ENCODE measurements at regions not wholly inside any gene's neighbourhood (a gene's known extent, or its start where the extent isn't known, plus 50 kb on each side); places are given as distances from the start of the nearest gene placed in this dataset.
"Not testable (repeated sequence)": the region's sequence is repeated elsewhere in the genome, so short reads cannot be mapped to it uniquely, and the experiment has no call there.

DNA sequence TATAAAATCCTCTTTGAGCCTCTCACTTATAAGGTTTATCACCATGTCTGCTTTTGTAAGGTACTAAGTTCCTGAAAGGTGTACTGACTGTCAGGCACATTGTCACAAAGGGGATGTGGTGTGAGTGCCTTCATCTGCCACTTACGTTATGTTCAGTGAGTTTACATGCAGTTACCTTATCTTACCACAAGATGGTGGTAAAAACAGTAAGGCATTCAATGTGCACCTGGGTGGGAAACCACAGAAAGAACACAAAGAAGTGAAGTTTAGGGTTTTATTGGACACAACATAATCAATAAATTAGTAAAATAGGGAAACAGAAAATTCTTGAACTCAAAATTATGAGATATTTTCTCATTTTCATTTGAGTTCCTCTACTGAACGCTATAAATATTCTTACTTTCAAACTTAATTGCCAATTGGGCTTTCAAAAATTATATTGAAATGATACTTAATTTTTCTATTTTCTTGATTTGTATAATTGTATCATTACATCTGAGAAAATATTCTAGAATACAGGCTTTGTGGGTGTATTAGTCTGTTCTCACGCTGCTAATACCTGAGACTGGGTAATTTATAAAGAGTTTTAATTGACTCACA, 650.8 kb downstream of the PCDH7 start:
- DNase-seq (ENCODE audit: low spot score): peak; percentile 10

DNA sequence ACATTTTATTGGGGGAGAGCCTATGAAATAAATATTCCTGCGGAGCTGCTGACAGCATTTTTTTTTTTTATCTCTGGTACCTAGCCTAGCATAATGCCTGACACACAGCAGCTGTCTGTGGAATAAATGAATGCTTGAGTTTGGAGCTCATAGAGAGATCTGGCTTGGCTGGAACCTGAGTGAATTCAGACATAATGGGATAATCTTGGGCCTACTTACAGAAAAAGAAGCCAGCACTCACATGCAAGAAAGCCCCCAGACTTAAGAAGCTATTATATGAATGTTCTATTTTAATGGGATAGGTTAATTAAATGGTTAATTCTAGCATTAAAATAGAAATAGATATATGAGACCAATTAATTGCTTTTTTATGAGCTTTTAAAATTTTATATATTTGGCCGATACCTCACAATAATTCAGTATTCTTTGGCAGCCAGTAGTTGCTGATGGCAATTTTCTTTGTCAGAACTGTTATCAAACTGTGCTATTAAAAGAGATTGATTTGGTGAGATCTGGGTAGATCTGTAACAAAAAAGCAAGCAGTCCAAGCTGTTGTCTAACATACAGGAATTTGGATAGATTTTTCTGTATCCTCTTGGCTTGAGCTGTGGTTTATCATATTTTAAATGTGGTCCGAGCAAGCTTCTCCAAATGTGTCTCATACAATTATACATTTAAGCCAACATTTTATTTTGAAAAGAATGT, 654.2 kb downstream of the PCDH7 start:
- no peak for DNase-seq (ENCODE audit: low spot score)

DNA sequence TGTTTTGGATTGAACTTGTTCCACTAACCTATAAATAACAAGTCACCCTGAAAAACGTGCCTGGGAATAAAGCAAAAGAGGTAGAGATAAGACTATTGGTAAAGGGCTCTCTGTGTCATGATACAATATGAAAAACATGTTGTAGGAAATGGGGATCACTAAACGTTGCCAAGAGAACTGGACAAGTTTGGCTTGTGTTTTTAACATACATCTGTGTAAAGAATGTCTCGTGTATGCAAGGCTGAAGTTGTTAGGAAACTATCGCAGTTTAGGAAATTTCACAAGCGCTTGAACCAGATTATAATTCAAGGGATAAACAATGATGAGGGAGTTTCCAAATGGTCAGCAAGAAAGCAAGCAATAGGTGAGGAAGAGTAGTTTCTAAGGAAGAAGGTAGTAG, 655.8 kb downstream of the PCDH7 start:
- DNase-seq (ENCODE audit: low spot score): no peak

DNA sequence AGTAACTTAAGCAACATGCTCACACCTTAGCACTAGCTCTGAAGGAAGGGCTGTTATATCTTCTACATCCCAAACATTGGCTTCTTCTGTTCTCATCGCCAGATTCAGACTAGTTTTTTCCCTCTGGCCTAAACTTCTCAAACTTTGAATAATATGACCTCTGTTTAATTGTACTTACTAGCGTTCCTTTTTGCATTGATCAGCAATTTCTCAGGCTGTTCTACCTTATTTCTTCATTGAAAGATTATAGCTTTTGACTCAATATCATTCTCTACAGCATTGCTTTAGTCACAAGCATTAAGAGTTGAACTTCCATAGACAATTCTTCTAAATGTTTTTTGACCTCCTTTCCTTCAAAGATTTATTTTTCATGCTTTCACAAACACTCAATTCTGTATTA, 659.2 kb downstream of the PCDH7 start:
- no peak for DNase-seq (ENCODE audit: low spot score)

DNA sequence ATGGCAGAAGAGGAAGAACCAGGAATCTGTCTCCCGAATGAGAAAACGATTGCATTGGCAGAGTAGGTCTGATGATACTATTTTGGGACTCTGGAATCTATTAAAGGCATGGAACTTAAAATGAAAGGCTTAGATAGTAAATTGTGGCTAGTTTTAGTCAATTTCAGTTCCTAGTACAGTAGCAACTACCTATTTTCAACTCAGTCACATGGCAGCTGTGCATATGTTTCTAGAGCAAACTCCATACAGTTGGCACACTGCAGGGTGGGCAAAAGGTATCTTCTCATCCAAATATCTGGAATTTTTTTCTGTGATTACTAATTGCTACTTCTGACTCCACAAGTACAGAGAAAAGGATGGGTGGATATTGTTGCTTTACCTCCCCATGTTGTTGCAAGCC, 663.6 kb downstream of the PCDH7 start:
- no peak for DNase-seq (ENCODE audit: low spot score)

DNA sequence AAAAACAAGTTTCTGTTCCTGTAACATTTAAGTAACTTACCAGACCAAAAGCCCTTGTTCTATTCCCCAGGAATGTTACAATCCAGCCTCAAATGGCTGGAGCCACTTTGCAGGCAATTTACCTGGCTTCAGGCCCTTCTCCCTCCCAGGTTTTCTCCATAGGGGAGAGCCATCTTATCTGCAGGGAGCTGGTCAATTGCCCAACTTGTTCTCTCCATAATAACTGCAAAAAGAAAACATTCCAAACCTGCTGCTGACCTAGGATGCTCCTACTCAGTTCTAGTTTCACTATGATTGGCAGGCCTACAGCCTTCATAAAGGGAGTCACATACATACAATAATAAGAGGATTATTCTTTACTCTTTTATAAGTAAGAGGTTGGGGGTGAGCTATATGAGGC, 670.7 kb downstream of the PCDH7 start:
- no peak for DNase-seq (ENCODE audit: low spot score)

DNA sequence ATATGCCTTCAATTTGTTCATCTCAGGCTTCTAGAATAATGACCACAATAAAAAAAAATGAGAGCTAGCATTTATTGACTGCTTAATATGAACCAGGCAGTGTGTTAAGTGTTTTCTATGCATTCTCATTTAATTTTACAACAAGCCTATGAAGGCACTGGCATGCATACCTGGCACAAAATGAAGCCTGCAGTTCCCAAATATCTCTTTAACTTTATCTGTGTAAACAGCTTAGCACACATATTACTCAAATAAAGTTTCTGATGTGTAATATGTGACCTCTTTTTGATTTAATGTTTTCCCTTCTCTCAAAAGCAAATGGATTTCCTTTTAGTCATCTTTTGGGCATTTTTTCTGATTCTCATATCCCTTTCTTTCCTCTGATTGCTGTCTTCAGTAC, 671.8 kb downstream of the PCDH7 start:
- DNase-seq (ENCODE audit: low spot score): no peak

DNA sequence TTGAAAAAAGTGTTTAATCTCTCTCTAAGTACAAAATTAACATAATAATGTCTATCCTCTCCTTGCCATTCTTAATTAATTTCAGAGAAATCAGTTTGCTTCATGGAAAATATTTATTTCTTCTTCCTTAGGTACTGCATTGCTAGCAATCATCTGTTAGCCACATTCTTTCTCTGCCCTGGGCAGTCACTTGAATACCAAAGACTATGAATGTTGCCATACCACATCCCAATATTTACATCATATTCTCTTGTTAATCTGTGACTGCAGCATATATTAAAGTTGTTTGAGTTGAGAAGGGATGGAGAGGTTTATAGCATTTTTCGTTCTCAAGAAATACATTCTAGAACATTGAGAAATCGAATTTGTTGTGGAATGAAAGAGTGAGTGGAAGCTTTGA, 672.8 kb downstream of the PCDH7 start:
- no peak for DNase-seq (ENCODE audit: low spot score)

DNA sequence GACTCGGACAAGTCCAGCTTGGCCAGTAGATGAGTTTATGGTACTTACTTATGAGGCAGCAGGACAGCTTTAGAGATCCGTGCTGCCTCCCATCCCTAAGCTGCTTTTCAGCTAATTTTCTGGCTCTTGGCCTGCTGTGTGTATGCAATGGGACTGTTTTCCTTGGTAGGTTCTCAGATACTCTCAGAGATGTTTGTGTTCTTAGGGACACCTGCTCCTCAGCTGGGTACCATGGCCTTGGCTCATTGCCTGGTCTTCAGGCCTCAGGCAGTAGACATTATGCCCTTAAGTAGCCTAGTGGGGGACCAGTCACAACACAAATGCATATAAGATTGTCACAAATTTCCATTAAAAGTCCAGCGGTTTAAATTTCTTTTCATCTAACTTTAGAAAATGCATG, 688.0 kb downstream of the PCDH7 start:
- DNase-seq (ENCODE audit: low spot score): no peak

DNA sequence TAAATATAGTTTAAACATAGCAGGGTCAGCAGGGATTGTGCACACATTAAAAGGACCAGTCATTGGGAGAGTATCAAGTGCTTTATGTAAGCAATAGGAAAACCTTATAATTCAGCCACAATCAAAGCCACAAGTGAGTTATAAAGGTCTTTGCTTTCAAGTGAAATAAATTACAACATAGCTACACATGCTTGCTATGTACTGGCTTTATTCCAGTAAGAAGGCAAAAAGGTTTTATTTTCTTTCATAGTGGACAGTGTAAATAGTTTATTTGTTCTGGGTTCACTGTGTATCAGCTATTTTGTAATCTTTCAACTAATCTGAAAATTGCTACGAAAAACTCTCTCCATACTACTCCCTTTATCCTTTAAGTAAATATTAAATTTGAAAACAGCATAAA, 691.4 kb downstream of the PCDH7 start:
- no peak for DNase-seq (ENCODE audit: low spot score)

DNA sequence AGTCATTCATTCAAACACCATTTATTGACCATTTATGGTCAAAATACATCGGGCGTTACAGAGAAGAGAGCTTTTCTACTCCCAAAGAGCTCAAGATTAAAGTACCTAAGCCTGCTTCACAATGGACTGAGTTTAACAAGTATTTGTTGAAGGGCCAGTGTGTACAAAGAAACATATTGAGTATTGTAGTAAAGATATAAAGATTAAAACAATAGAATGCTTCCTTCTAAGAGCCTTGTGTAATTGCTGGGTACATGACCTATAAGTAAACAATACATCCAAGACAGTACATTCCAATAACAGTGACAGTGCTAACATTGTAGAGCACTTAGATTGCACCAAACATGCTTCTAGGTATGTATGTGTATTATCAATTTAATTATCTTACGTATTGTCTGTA, 695.5 kb downstream of the PCDH7 start:
- DNase-seq (ENCODE audit: low spot score): no peak

DNA sequence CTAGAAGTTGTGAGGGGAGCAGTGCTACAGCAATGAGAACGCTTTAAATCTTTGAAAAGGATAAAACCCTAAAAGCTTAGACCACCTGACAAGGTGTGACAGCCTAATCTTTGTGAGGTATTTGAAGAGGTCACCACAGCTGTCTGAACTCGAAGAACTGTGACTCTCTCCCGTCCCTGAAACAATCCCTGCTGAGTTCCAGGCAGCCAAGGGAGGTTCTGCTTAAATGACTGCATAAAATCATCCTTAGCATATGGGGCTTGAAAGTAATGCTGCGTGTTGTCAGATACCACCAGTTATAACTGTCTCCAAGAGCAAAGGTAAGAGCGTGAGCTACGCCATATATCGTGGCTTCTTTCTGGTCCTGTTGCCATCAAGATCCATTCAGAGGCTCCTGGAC, 696.3 kb downstream of the PCDH7 start:
- DNase-seq (ENCODE audit: low spot score): no peak

DNA sequence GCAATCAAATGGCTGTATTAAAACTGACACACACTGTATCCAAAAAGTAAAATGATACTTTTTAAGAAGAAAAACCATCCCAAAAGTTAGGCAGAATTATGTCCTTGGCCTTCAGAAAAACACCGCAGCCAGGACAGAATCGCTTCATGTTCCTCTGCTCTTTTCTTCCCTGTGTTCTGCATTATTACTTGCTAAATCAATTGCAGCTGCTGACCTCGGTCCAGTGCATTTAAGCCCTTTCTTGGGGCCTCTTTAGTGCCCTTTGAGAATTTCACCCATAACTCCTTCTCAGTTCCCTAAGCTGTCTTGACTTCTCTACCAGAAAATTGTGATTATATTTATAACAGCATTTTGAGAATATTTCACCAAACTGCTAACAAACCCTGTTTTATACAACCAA, 696.9 kb downstream of the PCDH7 start:
- no peak for DNase-seq (ENCODE audit: low spot score)

DNA sequence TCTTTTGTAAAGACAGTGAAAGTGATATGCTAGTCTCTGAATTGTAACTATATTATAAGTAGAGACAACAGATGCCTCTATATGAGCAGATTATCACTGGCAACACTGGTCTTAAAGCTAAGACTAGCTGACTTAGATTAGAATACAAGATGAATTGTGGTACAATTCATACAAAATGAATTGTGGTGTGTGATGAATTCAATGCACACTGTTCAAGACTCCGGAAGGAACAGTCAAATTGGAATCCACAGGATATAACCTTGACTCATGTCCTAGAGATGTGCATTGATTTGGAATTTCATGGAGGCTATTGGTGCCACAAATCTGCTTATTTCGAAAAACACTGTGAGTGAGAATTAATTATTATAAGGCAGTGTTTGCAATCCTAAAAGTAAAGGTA, 701.8 kb downstream of the PCDH7 start:
- DNase-seq (ENCODE audit: low spot score): no peak

DNA sequence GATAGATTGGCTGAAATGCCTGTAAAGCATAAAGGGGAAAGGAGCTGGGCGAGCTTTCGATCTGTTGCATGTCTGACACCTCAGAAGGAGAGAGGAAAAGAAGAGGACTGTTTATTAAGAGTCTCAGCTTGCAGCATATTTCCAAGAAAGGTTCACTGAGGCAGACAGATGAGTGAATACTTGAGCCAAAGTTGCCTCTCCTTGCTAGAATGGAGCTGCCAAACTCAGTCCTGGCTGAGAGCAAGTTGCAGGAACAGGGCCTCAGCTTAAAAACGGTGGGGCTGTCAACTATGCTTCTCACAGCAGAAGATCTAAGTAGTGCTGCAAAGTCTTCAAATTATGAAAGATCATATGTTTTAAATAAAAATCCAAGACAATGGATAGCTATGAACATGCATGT, 707.5 kb downstream of the PCDH7 start:
- DNase-seq (ENCODE audit: low spot score): no peak

DNA sequence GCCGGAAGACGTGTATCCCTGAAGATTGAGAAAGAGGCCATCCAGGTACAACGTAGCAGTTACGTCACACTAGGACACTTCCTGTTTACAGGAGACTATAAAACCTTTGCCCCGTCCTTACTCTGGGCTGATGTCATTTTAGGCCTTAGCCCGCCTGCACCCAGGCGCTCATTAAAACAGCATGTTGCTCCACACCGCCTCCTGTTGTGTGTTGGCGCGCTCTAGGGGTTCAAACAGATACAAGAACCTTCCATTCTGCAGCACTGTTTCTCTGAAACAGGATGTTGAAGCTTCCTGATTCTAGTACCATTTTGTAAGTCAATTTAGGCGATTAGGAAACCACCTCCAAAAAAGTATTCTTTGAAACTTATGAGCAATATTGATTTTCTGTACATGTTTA, 722.1 kb downstream of the PCDH7 start:
- DNase-seq (ENCODE audit: low spot score): no peak

DNA sequence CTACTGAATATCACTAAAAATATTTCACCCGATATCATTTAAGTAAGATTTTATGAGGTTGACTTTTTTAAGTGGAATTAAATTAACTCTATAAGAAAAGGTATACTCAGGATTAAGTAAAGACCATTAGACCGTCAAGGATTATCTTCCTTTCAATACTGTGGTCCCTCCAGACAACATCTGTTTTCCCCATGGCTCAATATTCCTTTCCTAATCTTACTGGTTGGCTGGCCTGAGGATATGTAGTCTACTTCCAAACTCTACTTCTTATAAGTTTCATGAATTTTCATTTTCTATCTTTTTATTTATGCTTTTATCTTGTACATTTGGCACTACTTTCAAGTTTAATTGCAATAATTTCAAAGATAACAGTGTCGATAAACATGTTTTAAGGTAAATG, 725.4 kb downstream of the PCDH7 start:
- DNase-seq (ENCODE audit: low spot score): no peak

DNA sequence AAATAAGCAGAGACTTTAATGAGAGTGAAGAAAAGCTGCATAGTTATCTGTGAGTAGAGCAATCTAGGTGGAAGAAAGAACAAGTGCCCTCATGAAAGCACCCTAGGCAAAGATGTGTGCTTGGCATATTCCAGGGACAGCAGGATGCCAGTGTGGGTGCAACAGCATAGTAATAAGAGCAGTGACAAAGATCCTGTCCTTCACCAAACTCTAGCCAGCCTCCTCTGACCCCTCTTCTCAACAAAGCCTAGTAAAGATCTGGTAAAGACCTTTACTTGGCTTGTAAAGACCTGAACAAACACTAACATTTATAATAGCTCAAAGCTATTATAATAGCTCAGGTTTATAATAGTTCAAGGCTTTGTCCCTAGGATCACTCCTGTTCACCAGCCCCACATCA, 735.4 kb downstream of the PCDH7 start:
- no peak for DNase-seq (ENCODE audit: low spot score)

DNA sequence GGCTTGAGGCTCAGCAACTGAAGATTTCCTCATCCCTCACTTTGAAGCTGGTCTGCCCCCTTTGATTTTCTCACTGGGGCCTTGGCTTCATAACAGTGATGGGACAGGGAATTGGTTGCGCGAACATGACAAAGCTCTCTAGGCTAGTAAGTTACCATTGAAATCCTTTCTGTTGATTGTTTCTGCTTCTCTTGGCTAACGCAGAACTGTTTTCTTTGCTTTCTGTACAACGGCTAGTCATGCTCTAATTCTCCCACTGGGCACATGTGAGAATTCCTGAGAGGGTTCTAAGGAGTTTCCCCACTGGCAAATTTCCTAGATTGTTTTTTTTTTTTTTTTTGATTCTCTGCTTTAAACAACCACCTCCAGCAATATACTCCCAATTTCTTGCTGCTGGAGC, 738.6 kb downstream of the PCDH7 start:
- DNase-seq (ENCODE audit: low spot score): no peak

DNA sequence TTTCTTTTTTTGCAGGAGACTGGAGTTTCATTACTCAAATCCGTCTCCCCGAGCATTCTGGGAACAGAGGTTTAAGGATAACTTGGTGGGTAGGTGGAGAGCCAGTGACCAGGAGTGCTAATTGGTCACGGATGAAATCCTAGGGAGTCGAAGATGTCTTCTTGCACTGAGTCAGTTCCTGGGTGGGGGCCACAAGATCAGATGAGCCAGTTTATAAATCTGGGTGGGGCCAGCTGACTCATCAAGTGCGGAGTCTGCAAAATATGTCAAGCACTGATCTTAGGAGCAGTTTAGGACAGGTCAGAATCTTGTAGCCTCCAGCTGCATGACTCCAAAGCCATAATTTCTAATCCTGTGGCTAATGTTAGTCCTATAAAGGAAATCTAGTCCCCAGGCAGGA, 741.3 kb downstream of the PCDH7 start:
- no peak for DNase-seq (ENCODE audit: low spot score)

DNA sequence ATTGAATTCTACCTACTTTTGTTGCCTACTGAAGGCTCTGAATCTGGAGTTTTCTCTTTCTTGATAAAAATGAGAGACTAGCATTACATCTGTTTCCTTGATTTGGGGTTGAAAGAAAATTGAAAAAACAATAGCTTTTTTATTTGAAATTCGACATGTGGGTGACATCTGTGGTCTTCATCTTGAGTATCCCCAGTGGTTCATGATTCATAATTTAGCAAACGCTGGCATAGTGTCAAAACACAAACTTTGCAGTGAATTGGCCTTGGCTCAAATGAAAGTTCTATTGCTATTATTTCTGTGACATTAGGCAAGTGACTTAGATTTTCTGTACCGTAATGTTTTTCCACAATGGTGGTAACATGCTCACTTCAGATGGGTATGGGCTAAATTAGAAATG, 747.6 kb downstream of the PCDH7 start:
- DNase-seq (ENCODE audit: low spot score): no peak

DNA sequence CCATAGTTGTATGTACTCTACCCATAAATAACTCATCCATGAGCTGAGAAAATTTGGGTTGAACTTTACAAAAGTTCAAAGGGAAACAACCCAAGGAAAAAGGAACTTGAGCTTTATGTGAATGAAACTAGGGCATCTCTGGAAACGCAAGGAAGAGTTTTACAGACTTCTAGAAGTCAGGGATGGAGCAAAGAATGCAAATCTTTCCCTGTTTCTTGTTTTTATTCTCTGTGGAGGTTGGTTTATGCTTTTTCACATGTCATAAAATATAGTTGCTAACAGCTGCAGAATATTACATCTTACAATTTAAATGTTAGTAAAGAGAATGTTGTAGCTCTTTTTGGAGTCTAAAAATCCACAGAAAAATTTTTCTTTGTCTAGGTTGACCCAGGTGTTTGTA, 754.1 kb downstream of the PCDH7 start:
- no peak for DNase-seq (ENCODE audit: low spot score)

DNA sequence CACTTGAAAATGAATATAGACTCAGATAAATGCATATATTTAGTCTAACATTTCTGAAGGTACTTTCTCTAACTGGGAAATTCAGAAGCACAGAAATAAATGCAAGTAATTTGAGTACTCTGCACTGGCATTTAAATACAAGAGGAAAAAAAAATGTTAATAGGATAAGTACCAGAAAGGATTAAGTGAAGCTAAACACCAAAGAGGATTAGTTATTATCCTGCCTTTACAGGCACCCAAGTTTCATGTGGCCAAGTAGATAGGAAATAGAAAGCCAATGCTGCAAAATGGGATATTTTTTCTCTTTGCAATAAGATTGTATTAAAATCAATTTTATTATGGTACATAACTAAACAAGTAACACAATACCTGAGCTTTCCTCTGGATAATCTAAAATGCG, 762.5 kb downstream of the PCDH7 start:
- no peak for DNase-seq (ENCODE audit: low spot score)

DNA sequence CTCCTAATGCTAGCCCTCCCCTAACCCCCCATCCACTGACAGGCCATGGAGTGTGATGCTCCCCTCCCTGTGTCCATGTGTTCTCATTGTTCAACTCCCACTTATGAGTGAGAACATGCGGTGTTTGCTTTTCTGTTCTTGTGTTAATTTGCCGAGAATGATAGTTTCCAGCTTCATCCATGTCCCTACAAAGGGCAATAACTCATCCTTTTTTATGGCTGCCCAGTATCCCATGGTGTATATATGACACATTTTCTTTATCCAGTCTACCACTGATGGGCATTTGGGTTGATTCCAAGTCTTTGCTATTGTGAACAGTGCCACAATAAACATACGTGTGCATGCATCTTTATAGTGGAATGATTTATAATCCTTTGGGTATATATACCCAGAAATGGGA, 779.0 kb downstream of the PCDH7 start:
- DNase-seq (ENCODE audit: low spot score): not testable (repeated sequence)
